PC-3 (cell line): ENCODE measurements at regions not wholly inside any gene's neighbourhood (a gene's known extent, or its start where the extent isn't known, plus 50 kb on each side); places are given as distances from the start of the nearest gene placed in this dataset.

Source experiments
- ATAC-seq: fragments of 200-7000 bp; cut with Tn5 transposase; 2 replicates; pipeline ENCODE4 v1.9.1; 2020; ENCODE audit warnings: mild to moderate bottlenecking, moderate library complexity
- BruUV-seq: library from RNA; stranded (reverse); fragments of 400-500 nt; replicated peaks from 2 replicates; lab custom pipeline; 2021; lab: Mats Ljungman, UMichigan
- CTCF ChIA-PET: fragments of 300-600 bp; sonication (Branson Sonifier 250); formaldehyde crosslinking; loops from one replicate; lab custom pipeline; 2022; ENCODE audit warnings: antibody characterized with exemption; lab: Charles Lee
- POLR2A ChIA-PET: fragments of 300-600 bp; sonication (Branson Sonifier 250); formaldehyde crosslinking; loops from one replicate; lab custom pipeline; 2022; ENCODE audit warnings: antibody characterized with exemption; ENCODE audit not compliant: unreplicated experiment; lab: Charles Lee
- DNase-seq: peaks from one replicate; pipeline ENCODE4 v3.0.0-alpha.2; 2015
- H2AFZ ChIP-seq: fragments of 300-600 bp; sonication (generic); 2 replicates; pipeline ENCODE4 v1.6.0; 2016; ENCODE audit warnings: antibody characterized with exemption, low read length
- H3F3A ChIP-seq: fragments of 300-600 bp; sonication (generic); one replicate; pipeline ENCODE4 v1.6.0; 2017; ENCODE audit warnings: antibody characterized with exemption, low read length, control low read depth, mild to moderate bottlenecking; ENCODE audit not compliant: unreplicated experiment
- H3K27ac ChIP-seq: fragments of 300-600 bp; sonication (generic); 2 replicates; pipeline ENCODE4 v1.5.1; 2016; ENCODE audit warnings: mild to moderate bottlenecking, low read length
- H3K27me3 ChIP-seq: fragments of 300-600 bp; sonication (generic); 2 replicates; pipeline ENCODE4 v1.6.1; 2016; ENCODE audit warnings: low read length, mixed read lengths
- H3K36me3 ChIP-seq: fragments of 300-600 bp; sonication (generic); 2 replicates; pipeline ENCODE4 v1.6.1; 2016; ENCODE audit warnings: low read depth, mixed run types, low read length, mixed read lengths
- H3K4me1 ChIP-seq: fragments of 300-600 bp; sonication (generic); 2 replicates; pipeline ENCODE4 v1.5.1; 2016; ENCODE audit warnings: low read length; ENCODE audit not compliant: insufficient read depth
- H3K4me2 ChIP-seq: fragments of 300-600 bp; sonication (generic); 2 replicates; pipeline ENCODE4 v1.6.0; 2016; ENCODE audit warnings: low read length
- H3K4me3 ChIP-seq: fragments of 300-600 bp; sonication (generic); 2 replicates; pipeline ENCODE4 v1.5.1; 2016; ENCODE audit warnings: mild to moderate bottlenecking, low read length, mixed read lengths
- H3K79me2 ChIP-seq: fragments of 300-600 bp; sonication (generic); 2 replicates; pipeline ENCODE4 v1.6.1; 2017; ENCODE audit warnings: low read length, mixed read lengths
- H3K9ac ChIP-seq: fragments of 300-600 bp; sonication (generic); 2 replicates; pipeline ENCODE4 v1.6.0; 2016; ENCODE audit warnings: mild to moderate bottlenecking, low read length
- H3K9me2 ChIP-seq: fragments of 300-600 bp; sonication (generic); replicated peaks from 2 replicates; pipeline ENCODE4 v1.6.1; 2016; ENCODE audit warnings: mixed run types, low read length, mixed read lengths
- H3K9me3 ChIP-seq: fragments of 300-600 bp; sonication (generic); 2 replicates; pipeline ENCODE4 v1.6.1; 2016; ENCODE audit warnings: low read length, mixed read lengths
- H4K20me1 ChIP-seq: fragments of 300-600 bp; sonication (generic); 2 replicates; pipeline ENCODE4 v1.6.1; 2016; ENCODE audit warnings: low read length, mixed read lengths
- CTCF ChIP-seq: fragments of 300-600 bp; sonication (generic); conservative IDR thresholded peaks from 2 replicates; pipeline ENCODE4 v1.5.1; 2017; ENCODE audit warnings: antibody characterized with exemption, low read depth, mild to moderate bottlenecking, low read length
- EZH2 ChIP-seq: fragments of 300-600 bp; sonication (generic); IDR thresholded peaks from one replicate; pipeline ENCODE4 v1.6.1; 2017; ENCODE audit warnings: antibody characterized with exemption, mild to moderate bottlenecking, low read length; ENCODE audit not compliant: unreplicated experiment
- EZH2phosphoT487 ChIP-seq: fragments of 300-600 bp; sonication (generic); IDR thresholded peaks from 2 replicates; pipeline ENCODE4 v1.6.1; 2018; ENCODE audit warnings: mild to moderate bottlenecking, antibody characterized with exemption, low read length, borderline replicate concordance
- intact Hi-C: fragments of 100-400 bp; cut with micrococcal nuclease; formaldehyde crosslinking; loops from 2 replicates; pipeline ENCODE4 v1.9.0; 2023

GRCh38 chr7:85573346-85573745 lies 386.5 kb upstream of the SEMA3D start:
- ATAC-seq (no peak), DNase-seq (no peak)
- H3K9me2 ChIP-seq, result no peaks in the 10 kb centered on the region
- no peak overlapping the region for H3K4me2 ChIP-seq
- no peaks in the 10 kb centered on the region for H3K4me1 ChIP-seq
- intact Hi-C loops, result no loop called here
- no peak overlapping the region for H3K27ac ChIP-seq
- H4K20me1 ChIP-seq, result no peaks in the 10 kb centered on the region
- H3K4me3 ChIP-seq, result no peak overlapping the region
- no peak overlapping the region for H3K9ac ChIP-seq
- H3K9me3 ChIP-seq, result no peaks in the 10 kb centered on the region
- BruUV-seq, result no TSS peak
- H3K79me2 ChIP-seq, result no peaks in the 10 kb centered on the region
- ChIA-PET POLR2A (no interaction called here), CTCF (no interaction called here)
- H3K27me3 ChIP-seq, result no peaks in the 10 kb centered on the region
- H3K36me3 ChIP-seq, result no peaks in the 10 kb centered on the region
- no peak overlapping the region for H2AFZ ChIP-seq
- H3F3A ChIP-seq, result no peaks in the 10 kb centered on the region
- no peak for TF ChIP-seq EZH2phosphoT487
- no peak for TF ChIP-seq CTCF
- TF ChIP-seq EZH2, result no peak

GRCh38 chr7:85570898-85571297 lies 384.0 kb upstream of the SEMA3D start:
- Histone ChIP-seq H3K4me1 (no peaks in the 10 kb centered on the region), H3K79me2 (no peaks in the 10 kb centered on the region), H3K9ac (no peak overlapping the region), H3K9me3 (no peaks in the 10 kb centered on the region), H4K20me1 (no peaks in the 10 kb centered on the region), H2AFZ (no peak overlapping the region), H3K27ac (no peak overlapping the region), H3K4me3 (no peak overlapping the region), H3K36me3 (no peaks in the 10 kb centered on the region), H3K27me3 (no peaks in the 10 kb centered on the region), H3F3A (no peaks in the 10 kb centered on the region), H3K9me2 (no peaks in the 10 kb centered on the region), H3K4me2 (no peak overlapping the region)
- BruUV-seq, result no TSS peak
- CTCF ChIA-PET, result no interaction called here
- ATAC-seq (no peak), DNase-seq (no peak)
- POLR2A ChIA-PET, result no interaction called here
- intact Hi-C loops, result no loop called here
- TF ChIP-seq CTCF, result no peak
- no peak for TF ChIP-seq EZH2phosphoT487
- TF ChIP-seq EZH2, result no peak

GRCh38 chr7:85567983-85568382 lies 381.1 kb upstream of the SEMA3D start:
- H3K9me2 ChIP-seq, result no peaks in the 10 kb centered on the region
- H2AFZ ChIP-seq, result no peak overlapping the region
- H3K27me3 ChIP-seq, result no peaks in the 10 kb centered on the region
- POLR2A ChIA-PET, result no interaction called here
- H3K4me3 ChIP-seq, result no peak overlapping the region
- H3K9ac ChIP-seq, result no peak overlapping the region
- H3K27ac ChIP-seq, result no peak overlapping the region
- H4K20me1 ChIP-seq, result no peaks in the 10 kb centered on the region
- no peaks in the 10 kb centered on the region for H3K4me1 ChIP-seq
- BruUV-seq, result no TSS peak
- DNase-seq, result no peak
- intact Hi-C loops, result no loop called here
- H3K4me2 ChIP-seq, result no peak overlapping the region
- H3K9me3 ChIP-seq, result no peaks in the 10 kb centered on the region
- TF ChIP-seq EZH2phosphoT487 (no peak), EZH2 (no peak), CTCF (no peak)
- no peaks in the 10 kb centered on the region for H3K79me2 ChIP-seq
- H3F3A ChIP-seq, result no peaks in the 10 kb centered on the region
- CTCF ChIA-PET, result no interaction called here
- no peak for ATAC-seq
- no peaks in the 10 kb centered on the region for H3K36me3 ChIP-seq
